ENCODE measurements at regions not wholly inside any gene's neighbourhood (a gene's known extent, or its start where the extent isn't known, plus 50 kb on each side); places are given as distances from the start of the nearest gene placed in this dataset.

- DNase-seq = no peak
These were observed 267.9 kb downstream of the ENC1 start for GRCh38 chr5:74372502-74373064.

GRCh38 chr5:74372051-74372450, 268.5 kb downstream of the ENC1 start:
- DNase-seq = no peak

DNA sequence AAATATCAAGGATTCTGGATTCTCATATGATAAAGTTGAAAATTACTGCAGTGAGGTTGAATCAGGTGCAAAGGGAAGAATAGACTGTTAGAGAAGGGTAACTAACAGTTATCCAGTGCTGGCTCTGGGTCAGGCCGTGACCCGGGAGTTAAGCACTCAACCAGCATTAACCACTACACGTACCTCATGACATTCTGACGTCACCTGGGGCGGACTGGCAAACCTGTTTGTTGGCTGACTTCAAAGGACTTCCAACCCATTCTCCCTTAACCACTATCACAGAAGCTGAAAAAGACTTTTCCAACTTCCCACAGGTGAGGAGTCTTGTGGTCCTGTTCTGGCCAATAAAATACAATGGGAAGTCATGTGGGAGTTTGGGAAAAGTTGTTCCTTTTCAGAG, 268.9 kb downstream of the ENC1 start:
- no peak for DNase-seq

GRCh38 chr5:74370168-74370567, 270.4 kb downstream of the ENC1 start:
- no peak for DNase-seq

- no peak for DNase-seq
These were observed 271.4 kb downstream of the ENC1 start for GRCh38 chr5:74369173-74369572.

GRCh38 chr5:74367934-74368333, 272.6 kb downstream of the ENC1 start:
- no peak for DNase-seq

GRCh38 chr5:74367241-74367733, 273.2 kb downstream of the ENC1 start:
- DNase-seq = no peak

DNA sequence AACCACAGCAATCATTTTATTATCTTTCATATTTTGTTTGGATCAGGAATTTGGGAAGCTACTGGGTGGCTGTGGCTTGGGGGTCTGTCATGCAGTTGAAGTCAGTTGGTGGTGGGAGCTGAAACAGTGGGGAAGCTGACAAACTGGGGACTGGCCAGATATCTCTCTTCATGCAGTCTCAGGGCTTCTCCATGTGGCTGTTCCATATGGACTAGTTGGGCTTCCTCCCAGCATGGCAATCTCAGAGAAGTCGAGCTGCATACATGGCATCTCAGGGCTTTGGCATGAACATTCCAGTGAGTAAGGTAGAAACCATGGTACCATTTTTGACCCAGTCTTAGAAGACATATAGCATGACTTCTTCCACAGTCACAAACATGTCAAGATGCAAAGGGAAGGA, 274.8 kb downstream of the ENC1 start:
- DNase-seq = no peak

GRCh38 chr5:74364507-74364906, 276.0 kb downstream of the ENC1 start:
- no peak for DNase-seq

GRCh38 chr5:74363603-74364205, 276.8 kb downstream of the ENC1 start:
- DNase-seq = no peak

GRCh38 chr5:74361406-74362358, 278.8 kb downstream of the ENC1 start:
- DNase-seq = no peak

GRCh38 chr5:74360535-74361210, 279.9 kb downstream of the ENC1 start:
- DNase-seq = no peak

- DNase-seq = no peak
These were observed 282.7 kb downstream of the ENC1 start for GRCh38 chr5:74357827-74358226.

DNA sequence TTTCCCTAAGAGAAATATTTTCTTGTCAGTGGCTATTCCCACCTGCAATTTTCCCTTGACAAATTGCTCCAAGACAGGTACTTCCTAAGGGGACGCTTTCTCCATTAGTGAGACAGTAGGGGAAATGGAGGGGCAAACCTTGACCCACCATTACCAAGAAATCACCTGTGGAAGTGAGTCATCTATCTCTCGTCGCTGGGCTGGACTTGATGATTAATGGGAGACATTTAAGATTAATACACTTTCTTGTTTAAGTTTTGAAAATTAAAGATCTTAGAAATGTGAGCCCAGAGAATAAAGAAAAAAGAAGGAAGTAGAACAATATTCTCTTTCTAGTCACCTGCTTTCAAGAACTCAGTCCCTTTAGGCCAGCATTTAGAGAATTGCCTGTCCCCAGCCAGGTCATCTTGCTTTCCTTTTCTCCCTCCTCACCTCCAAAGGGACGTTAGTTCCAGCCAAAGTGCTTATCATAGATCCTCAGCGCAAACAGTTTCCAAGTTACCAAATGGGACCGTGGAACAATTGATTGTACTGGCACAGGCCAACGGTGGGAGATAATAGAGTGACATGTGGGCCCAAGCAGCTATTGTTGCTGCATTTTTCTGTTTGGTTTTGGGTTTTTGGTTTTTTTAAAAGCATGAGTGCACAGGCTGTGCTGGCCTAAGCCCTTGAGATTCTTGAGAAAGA, 284.4 kb downstream of the ENC1 start:
- no peak for DNase-seq

GRCh38 chr5:74355041-74355824, 285.3 kb downstream of the ENC1 start:
- no peak for DNase-seq

- no peak for DNase-seq
These were observed 288.3 kb downstream of the ENC1 start for GRCh38 chr5:74352256-74352655.

- no peak for DNase-seq
These were observed 297.4 kb downstream of the ENC1 start for GRCh38 chr5:74342948-74343682.

DNA sequence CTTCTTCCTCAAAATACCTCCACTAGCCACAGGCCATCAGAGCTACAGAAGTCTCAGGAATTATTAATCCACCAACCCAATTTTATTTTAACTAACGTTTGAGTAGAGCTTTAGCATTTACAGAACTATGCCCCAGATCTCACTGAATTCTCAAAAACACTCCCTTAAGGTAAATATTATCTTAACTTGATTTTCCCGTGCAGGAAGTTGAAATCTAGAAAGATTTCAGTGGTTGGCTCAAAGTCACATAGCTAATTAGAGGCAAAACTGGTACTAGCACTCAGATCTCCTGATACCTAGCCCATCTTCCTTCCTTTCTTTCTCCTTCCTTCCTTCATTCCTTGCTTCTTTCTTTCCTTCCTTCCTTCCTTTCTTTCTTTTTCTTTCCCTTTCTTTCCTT, 298.3 kb downstream of the ENC1 start:
- DNase-seq = no peak

- DNase-seq = no peak
These were observed 299.3 kb downstream of the ENC1 start for GRCh38 chr5:74341221-74341620.

DNA sequence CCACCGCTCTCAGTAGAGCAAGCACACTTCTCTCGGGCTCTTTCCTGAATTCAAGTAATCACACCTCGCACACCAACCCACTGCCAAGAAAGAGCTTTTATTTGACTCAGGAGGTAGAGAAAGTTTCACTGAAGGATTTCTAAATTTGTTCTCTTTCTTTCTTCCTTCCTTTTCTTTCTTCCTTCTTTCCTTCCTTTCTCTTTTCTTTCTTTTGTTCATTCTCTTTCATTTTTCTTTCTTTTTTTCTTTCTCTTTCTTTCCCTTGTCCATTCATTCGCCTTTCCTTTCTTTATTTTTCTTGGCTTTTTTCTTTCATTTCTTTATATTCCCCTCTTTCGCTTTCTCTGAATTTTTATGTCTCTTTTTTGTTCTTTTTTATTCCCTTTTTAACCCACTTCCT, 300.1 kb downstream of the ENC1 start:
- no peak for DNase-seq

DNA sequence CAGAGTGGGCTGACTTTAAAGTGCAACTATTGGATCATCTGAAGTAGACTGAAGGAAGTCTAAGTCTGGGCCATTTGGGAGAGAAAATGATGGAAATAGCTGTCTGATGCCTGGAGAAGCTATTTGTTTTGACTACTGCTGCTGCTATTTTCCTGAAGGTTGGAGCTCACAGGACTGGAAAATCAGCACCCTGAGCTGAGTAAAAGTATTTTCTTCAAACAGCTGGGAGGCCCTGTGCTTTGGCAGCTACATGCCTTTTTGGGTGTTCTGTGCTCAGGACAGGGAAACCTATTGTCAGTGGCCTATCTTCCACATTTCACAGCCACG, 302.6 kb downstream of the ENC1 start:
- no peak for DNase-seq

Measured in CD4-positive, alpha-beta T cell treated with Interleukin-4 for 1 hour (primary cell).